ENCODE measurements at regions not wholly inside any gene's neighbourhood (a gene's known extent, or its start where the extent isn't known, plus 50 kb on each side); places are given as distances from the start of the nearest gene placed in this dataset.

DNA sequence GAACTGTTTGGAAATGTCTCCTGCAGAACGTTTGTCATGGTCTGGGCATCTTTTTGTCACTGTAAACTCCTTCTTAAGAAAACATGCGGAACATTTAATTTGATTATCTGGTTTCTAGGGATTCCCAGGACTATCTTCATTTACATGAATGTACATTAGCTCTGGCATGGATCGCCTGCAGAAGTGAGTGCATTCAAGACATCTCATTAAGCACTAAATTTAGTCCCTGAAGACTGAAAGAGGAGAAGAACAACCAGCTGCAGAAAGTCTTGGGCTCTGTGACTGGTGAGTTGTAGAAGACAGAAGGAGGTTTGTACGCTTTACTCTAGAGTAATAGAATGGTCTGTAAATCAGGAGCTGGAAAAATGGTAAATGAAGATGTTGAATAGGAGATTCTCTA, 540.7 kb downstream of the BCKDHB start:
- intact Hi-C loops (cut with DNase I), result no loop called here
- Histone ChIP-seq H3K9me3 (peaks cover 0 to 16% (median 4%) of the 10 kb centered on the region in 11 donors), H3K4me1 (no peaks in the 10 kb centered on the region), H3K4me3 (no peak overlapping the region), H3K27me3 (no peaks in the 10 kb centered on the region), H3K36me3 (no peaks in the 10 kb centered on the region), H3K27ac (no peak overlapping the region)
- no peak for ATAC-seq
- TF ChIP-seq, protein P1, sequence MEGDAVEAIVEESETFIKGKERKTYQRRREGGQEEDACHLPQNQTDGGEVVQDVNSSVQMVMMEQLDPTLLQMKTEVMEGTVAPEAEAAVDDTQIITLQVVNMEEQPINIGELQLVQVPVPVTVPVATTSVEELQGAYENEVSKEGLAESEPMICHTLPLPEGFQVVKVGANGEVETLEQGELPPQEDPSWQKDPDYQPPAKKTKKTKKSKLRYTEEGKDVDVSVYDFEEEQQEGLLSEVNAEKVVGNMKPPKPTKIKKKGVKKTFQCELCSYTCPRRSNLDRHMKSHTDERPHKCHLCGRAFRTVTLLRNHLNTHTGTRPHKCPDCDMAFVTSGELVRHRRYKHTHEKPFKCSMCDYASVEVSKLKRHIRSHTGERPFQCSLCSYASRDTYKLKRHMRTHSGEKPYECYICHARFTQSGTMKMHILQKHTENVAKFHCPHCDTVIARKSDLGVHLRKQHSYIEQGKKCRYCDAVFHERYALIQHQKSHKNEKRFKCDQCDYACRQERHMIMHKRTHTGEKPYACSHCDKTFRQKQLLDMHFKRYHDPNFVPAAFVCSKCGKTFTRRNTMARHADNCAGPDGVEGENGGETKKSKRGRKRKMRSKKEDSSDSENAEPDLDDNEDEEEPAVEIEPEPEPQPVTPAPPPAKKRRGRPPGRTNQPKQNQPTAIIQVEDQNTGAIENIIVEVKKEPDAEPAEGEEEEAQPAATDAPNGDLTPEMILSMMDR (IDR thresholded peaks at IDR 0.05), result no peak
- no peak for DNase-seq
- 58 to 64% methylated on average over 4 of the region's 4 CpGs for WGBS, 2 donors

GRCh38 chr6:80643881-80644280, 537.4 kb downstream of the BCKDHB start:
- intact Hi-C loops (cut with DNase I), result no loop called here
- TF ChIP-seq, protein P1 (IDR thresholded peaks at IDR 0.05), result no peak
- DNase-seq (no peak), ATAC-seq (no peak)
- Histone ChIP-seq H3K36me3 (no peaks in the 10 kb centered on the region), H3K27ac (no peak overlapping the region), H3K4me1 (no peaks in the 10 kb centered on the region), H3K9me3 (peaks cover 0 to 16% (median 4%) of the 10 kb centered on the region in 11 donors), H3K27me3 (no peaks in the 10 kb centered on the region), H3K4me3 (no peak overlapping the region)
- WGBS, 2 donors, result 80 to 82% methylated on average over 2 of the region's 2 CpGs

- no peak for ATAC-seq
- Histone ChIP-seq H3K4me1 (no peaks in the 10 kb centered on the region), H3K27me3 (no peaks in the 10 kb centered on the region), H3K36me3 (no peaks in the 10 kb centered on the region), H3K9me3 (peaks cover 0 to 16% (median 4%) of the 10 kb centered on the region in 11 donors), H3K4me3 (no peak overlapping the region), H3K27ac (no peak overlapping the region)
- TF ChIP-seq, protein P1 (IDR thresholded peaks at IDR 0.05), result no peak
- no peak for DNase-seq
- intact Hi-C loops (cut with DNase I), result no loop called here
These were observed 536.0 kb downstream of the BCKDHB start for GRCh38 chr6:80642452-80642851.

DNA sequence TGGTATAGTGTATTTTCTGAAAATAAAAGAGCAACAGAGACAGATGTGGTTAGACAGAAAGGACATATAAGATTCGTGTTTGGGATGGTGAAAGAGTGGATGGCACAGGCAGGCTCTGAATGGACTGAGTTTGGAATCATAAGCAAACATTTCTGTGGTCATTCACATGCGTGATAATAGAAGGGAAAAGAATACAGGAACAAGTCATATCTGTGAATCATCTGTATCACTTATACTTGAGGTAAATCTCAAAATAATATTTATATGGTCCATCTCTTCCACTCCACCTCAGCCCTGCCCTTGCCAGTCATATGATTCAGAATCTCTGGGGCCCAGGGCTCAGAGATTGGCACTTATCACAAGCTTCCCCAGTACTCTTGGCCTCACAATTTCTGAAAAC, 535.1 kb downstream of the BCKDHB start:
- Histone ChIP-seq H3K36me3 (no peaks in the 10 kb centered on the region), H3K27me3 (no peaks in the 10 kb centered on the region), H3K4me1 (no peaks in the 10 kb centered on the region), H3K9me3 (peaks cover 0 to 16% (median 4%) of the 10 kb centered on the region in 11 donors), H3K27ac (no peak overlapping the region), H3K4me3 (no peak overlapping the region)
- TF ChIP-seq, protein P1 (IDR thresholded peaks at IDR 0.05), result no peak
- ATAC-seq (no peak), DNase-seq (no peak)
- intact Hi-C loops (cut with DNase I), result no loop called here
- WGBS, 2 donors, result 41 to 91% methylated on average over 2 of the region's 2 CpGs

GRCh38 chr6:80640176-80640575, 533.7 kb downstream of the BCKDHB start:
- H3K9me3 ChIP-seq, result peaks cover 0 to 9% (median 0%) of the 10 kb centered on the region in 11 donors
- DNase-seq (no peak), ATAC-seq (no peak)
- H3K4me1 ChIP-seq, result no peaks in the 10 kb centered on the region
- no peak overlapping the region for H3K27ac ChIP-seq
- no peak overlapping the region for H3K4me3 ChIP-seq
- TF ChIP-seq, protein P1 (IDR thresholded peaks at IDR 0.05), result no peak
- no peaks in the 10 kb centered on the region for H3K27me3 ChIP-seq
- WGBS, 2 donors, result 60 to 69% methylated on average over 1 of the region's 1 CpG
- intact Hi-C loops (cut with DNase I), result no loop called here
- H3K36me3 ChIP-seq, result no peaks in the 10 kb centered on the region
